Left hindlimb (tissue), 1 donor: ENCODE measurements at regions not wholly inside any gene's neighbourhood (a gene's known extent, or its start where the extent isn't known, plus 50 kb on each side); places are given as distances from the start of the nearest gene placed in this dataset.
"Not testable (repeated sequence)": the region's sequence is repeated elsewhere in the genome, so short reads cannot be mapped to it uniquely, and the experiment has no call there.

Experiments
- DNase-seq: peaks from one replicate; pipeline ENCODE4 v3.0.0-alpha.2; 2018

DNA sequence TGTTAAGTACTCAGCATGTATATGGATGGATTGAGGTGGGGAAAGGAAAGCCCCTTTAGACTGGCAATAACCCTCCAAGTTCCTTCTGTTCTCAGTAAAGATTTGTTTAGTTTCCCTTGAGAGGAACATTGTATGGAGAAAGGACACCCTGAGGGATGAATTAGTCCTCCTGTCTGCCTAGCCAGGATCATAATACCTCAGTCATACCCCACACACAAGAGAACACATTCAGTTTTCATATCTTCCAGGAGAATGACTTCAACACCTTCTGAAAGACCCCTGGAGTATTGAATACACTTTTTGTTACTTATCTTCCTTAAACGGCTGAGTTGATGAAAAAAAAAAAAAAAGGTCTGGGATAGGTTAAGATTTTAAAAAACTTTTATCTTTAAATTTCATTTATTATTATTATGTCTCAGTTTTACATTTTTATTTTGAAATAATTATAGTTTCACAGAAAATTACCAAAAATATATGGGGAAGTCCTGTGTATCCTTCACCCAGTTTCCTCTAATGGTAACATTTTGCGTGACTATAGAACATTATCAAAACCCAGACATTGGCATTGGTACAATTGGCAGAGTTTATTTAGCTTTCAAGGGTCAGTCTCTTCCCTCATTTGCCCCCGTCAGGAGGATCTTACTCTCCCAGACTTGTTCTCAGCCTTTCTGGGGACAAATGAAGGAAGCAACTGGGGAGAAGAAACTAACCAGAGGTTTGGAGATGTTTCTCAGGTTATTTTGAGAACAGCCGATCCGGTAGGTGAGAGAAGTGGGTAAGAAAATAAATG lies 88.0 kb downstream of the ACTBL2 start:
- DNase-seq = no peak

- DNase-seq = no peak
These were observed 95.7 kb downstream of the ACTBL2 start for GRCh38 chr5:57386958-57387357.

DNA sequence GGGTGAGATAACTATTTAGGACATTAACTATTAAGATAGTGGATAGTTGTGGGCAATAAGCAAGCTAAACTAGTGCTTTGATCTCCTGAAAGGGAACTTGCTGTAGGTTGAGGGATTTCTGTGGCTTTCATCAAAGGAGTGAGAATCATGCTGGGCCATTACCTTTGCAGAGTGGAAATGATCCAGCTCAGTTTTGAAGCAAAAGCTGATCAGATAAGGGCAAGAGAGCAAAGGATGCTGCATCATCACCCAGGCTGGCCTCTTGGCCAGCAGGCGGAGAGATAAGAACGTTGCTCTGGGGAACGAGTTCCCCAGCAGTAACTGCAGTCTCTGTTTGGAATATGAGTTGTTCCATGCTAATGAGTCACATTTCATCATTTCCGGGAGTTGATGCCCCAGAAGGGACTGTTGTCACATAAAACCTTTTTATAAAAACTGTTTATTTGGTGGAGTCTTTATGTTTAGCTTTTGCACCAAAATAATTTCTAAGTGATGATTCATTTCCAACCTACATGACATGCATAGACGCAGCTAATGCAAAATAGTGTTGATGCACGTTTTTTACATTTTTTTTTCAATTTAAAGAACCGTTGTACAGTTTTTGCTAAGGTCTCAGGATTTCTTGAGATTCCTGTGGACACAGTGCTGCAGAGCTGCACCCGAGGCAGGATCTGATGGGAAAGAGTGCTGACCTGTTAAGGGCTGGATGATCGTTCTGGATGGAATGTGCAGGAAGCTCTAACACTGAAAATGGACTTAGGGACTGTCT lies 99.3 kb downstream of the ACTBL2 start:
- DNase-seq = no peak

- no peak for DNase-seq
These were observed 100.0 kb downstream of the ACTBL2 start for GRCh38 chr5:57382655-57383054.

DNA sequence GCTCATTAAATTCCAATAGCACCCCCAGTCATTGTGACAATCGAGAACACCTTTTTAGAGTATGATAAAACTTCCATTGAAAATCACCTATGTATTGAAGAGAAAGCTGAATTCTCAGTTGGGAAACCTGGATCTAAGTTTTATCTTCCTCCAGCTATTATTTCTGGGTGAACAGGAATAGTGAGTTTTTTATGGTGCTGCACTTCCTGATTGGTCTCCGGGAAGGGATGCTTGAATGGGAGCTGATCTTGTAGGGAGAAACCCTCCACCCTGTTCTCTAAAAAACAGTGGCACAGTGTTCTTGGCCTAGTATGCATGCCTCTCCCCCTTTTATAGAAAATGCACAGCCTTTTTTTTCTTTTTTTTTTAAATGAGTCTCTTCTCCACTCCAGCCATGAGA lies 112.2 kb downstream of the ACTBL2 start:
- no peak for DNase-seq

DNA sequence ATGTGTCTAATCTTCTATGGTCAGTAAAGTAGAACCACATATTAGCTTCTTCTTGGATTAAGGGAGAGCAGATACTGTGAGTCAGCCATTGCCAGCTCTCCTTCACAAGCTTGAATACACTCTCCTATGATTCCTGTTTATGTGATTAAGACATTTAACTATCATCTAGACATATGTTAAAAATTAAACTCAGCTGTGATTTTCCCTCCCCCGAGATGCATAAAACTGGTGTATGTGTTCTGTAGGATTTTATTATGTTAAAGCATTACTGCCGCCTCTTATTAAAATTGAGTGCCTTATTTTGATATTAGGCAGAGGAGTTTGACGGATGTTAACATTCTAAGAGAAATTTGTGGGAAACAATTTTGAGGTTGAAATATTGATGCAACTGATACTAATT lies 114.6 kb downstream of the ACTBL2 start:
- no peak for DNase-seq

GRCh38 chr5:57366744-57367143 lies 115.9 kb downstream of the ACTBL2 start:
- DNase-seq = no peak

GRCh38 chr5:57362951-57363350 lies 119.7 kb downstream of the ACTBL2 start:
- no peak for DNase-seq

- DNase-seq = peak; percentile 69
These were observed 121.7 kb downstream of the ACTBL2 start for GRCh38 chr5:57360871-57361270.

GRCh38 chr5:57358796-57359592 lies 123.6 kb downstream of the ACTBL2 start:
- DNase-seq = no peak

GRCh38 chr5:57356850-57357249 lies 125.8 kb downstream of the ACTBL2 start:
- not testable (repeated sequence) for DNase-seq

DNA sequence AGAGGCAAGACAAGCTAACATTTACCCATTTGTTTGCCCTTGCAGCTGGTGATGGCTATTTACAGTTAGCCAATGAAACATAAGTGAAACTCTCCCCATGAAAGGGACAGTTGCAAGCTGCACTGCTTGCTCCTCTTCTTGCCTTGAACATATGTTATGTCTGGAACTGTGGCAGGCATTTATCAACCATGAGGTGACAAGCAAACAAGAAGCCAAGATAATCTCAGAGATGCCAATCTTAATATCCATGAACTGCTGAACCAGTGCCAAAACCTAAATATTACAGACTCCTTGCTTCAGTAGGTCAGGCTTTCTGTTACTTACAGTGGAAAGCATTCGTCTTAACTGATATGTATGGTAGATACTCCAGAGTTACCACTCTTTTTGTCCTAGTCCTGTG lies 133.4 kb downstream of the ACTBL2 start:
- no peak for DNase-seq

DNA sequence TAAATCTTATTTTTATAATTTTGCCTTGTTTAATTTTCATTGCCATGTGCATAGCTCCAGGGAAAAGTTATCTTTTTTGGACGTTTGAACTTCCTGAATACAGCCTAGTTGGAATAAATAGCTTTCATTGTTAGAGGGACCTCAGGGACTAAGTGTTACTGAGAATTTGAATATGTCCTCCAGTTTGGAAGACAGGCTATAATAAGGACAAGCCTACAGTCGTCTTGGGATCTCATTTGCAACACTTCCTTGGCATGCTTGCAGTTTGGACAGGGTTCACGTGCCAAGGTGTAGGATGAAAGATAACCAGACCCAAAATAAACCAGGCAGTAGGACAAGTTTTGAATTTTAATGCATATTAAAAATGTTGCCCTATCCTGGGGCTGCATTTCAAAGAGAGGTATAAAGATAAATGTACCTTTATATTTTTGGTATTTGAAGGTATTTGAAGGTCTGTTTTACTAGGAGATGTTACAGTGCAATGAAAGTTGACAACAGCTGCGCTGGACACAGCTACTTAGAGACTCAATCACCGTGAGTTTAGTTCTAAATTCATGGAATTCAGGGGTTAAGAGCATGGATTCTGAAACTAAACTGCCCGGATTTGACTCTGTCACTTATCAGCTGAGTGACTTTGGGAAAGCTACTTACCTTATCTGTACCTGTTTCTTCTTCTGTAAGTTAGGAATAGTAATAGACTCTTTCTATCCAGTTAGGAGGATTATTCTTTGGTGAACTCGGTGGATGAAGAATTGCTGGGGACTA lies 134.1 kb downstream of the ACTBL2 start:
- no peak for DNase-seq

DNA sequence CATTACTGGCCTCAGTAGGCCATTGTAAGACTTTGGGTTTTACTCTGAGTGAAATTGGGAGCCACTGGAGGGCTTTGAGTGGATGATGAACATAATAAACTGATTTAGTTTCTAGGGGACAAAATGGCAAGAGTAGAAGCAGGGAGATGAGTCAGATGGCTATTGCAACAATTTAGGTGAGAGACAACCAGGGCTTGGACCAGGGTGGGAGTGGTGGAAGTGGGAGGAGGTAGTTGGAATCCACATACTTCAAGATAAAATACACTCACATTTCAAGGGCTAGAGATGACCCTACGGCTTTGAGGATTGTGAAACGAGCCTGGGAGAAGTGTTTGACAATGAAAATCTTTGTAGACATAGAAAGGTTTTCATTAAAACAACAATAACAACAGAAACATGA lies 136.3 kb downstream of the ACTBL2 start:
- no peak for DNase-seq

DNA sequence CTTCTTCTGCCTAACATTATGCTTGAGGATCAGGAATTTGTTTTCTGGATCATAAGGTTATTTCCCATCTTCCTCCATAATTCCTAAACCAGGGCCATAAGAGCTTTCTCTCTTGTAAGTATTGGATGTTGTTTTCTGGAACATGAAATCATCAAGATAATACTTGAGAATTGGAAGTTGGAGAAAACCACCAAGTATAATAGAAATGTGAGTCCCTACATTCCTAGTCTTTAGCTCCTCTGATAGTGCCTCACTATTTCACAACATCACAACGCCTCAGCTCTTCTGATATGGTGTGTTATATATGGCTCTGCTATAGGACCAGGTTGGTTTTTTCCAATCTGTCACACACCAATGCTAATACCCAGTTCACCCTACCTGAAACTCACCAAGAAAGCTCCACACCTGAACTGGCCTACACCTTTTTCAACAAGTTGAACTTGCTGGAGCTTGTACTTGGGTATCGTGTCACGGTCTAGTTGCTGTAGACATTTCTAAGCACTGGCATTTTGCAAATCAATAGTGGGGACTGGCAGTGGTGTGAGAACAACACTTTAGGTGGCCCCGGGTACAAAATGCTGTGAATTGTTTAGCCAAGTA lies 141.1 kb downstream of the ACTBL2 start:
- no peak for DNase-seq

DNA sequence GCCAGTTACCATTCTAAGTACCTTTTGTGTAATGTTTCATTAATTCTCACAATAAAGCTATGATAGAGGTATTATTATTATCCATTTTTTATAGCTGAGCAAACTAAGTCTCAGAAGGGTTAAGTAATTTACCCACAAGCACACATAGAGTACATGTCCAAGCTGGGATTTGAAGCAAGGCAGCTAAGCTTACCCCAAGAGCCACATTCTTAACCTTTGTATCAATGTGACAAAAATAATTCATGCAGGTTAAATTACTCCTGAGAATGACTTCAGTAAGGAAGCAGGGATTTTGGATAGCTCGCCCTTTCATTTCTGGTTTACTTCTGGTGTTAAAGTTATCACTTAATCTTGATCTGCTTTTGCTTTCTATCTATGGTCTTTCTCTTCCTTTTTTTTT lies 141.9 kb downstream of the ACTBL2 start:
- no peak for DNase-seq

DNA sequence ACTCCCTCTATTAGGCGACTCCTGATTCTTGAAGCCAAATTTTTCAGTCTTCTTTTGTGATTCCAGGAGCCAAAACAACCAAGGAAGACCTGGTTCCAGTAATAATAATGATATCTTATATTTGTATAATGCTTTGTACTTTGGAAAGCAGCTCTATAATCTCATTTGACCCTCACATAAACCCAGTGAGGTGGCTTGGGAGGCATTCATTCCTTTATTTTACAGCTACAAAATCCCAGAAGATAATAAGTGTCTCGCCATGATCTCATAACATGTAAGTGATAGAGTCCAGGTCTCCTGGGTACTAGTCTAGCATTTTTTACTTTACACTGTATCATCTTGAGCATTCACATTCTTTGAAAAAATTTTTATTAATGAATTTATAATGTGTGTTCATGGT lies 143.1 kb downstream of the ACTBL2 start:
- no peak for DNase-seq

GRCh38 chr5:57338868-57339340 lies 143.7 kb downstream of the ACTBL2 start:
- no peak for DNase-seq

DNA sequence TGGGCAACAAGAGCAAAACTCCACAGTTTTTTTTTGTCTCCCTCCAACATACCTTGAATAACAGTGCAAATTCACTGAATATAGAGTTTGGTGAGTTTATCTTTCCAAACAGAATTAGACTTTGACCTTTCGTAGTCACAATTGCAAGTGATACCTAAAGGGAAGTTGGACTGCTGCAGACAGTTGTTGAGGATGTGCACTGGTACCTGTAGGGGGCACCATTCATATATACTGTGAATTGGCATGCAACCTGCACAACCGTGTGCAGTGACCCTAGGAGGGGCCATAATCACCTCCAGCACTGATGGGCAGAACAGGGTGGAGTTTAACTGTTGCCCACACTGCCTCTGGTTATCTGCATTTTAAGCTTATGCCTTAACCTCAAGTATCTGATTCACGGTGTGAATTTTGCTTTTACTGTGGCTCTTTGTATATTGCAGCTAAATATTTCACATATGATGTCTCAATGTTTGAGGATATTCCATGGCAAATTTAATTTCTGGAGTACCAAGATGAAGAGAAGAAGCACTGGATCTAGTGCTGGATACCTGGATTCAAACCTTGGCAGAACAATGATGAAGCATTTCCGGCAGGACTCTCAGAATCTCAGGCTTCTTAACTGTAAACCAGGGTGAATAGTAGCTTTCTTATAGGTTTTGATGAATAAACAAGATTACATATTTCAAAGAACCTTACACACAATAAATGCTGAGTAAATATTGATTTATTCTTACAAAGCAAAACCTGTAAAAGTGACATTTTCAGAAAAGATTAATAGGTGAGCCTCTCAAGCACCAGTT lies 144.3 kb downstream of the ACTBL2 start:
- DNase-seq = no peak

- DNase-seq = no peak
These were observed 147.4 kb downstream of the ACTBL2 start for GRCh38 chr5:57335092-57335660.

DNA sequence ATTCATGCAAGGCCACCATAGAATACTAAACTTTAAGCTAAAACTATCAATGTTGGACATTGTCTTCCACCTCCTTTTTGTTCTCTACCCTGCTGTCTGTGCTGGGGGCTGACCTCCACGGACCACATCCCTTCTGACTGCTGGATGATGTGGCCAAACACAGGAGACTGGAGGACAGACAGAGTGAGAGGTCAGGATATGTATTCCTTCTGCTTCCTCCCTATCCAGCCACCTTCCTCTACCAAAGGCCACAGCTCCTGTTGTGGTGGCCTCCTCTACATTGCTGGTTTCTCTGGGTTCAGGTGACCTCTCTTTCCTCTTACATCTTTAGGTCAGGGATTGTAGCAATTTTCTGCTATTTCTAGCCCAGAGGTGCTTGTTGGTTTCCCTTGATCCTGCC lies 148.1 kb downstream of the ACTBL2 start:
- no peak for DNase-seq
